ENCODE measurements at regions not wholly inside any gene's neighbourhood (a gene's known extent, or its start where the extent isn't known, plus 50 kb on each side); places are given as distances from the start of the nearest gene placed in this dataset.
"Not testable (repeated sequence)": the region's sequence is repeated elsewhere in the genome, so short reads cannot be mapped to it uniquely, and the experiment has no call there.

- ChIA-PET CTCF (no interaction called here), POLR2A (no interaction called here)
These were observed 146.5 kb upstream of the C1GALT1 start for GRCh38 chr7:7035851-7036250.

GRCh38 chr7:7042286-7042893 is 140.0 kb upstream of the C1GALT1 start:
- POLR2A ChIA-PET: interaction anchor here (1.0 kb wide), 1 partner anchor 11 kb away, joined by 3 read pairs; no protein-coding TSS in a partner anchor

GRCh38 chr7:7044806-7045205 is 137.5 kb upstream of the C1GALT1 start:
- ChIA-PET CTCF (no interaction called here), POLR2A (no interaction called here)

More at GRCh38 chr7:7042286-7042893, 140.0 kb upstream of the C1GALT1 start:
- CTCF ChIA-PET: not testable (repeated sequence)

- ChIA-PET CTCF (no interaction called here), POLR2A (no interaction called here)
These were observed 134.1 kb upstream of the C1GALT1 start for GRCh38 chr7:7048213-7048612.

GRCh38 chr7:7051206-7051877 is 131.0 kb upstream of the C1GALT1 start:
- ChIA-PET CTCF (no interaction called here), POLR2A (no interaction called here)

- ChIA-PET CTCF (no interaction called here), POLR2A (no interaction called here)
These were observed 128.0 kb upstream of the C1GALT1 start for GRCh38 chr7:7054252-7054830.

- CTCF ChIA-PET: no interaction called here
- POLR2A ChIA-PET: no interaction called here
These were observed 121.3 kb upstream of the C1GALT1 start for GRCh38 chr7:7060828-7061599.

- ChIA-PET POLR2A (no interaction called here), CTCF (no interaction called here)
These were observed 104.4 kb upstream of the C1GALT1 start for GRCh38 chr7:7077945-7078344.

GRCh38 chr7:7080802-7081201 is 101.5 kb upstream of the C1GALT1 start:
- POLR2A ChIA-PET: no interaction called here
- CTCF ChIA-PET: no interaction called here

GRCh38 chr7:7090460-7090859 is 91.9 kb upstream of the C1GALT1 start:
- ChIA-PET CTCF (no interaction called here), POLR2A (no interaction called here)

- CTCF ChIA-PET: no interaction called here
These were observed 84.0 kb upstream of the C1GALT1 start for GRCh38 chr7:7098280-7098818.

GRCh38 chr7:7099584-7100014 is 82.7 kb upstream of the C1GALT1 start:
- CTCF ChIA-PET: no interaction called here
- POLR2A ChIA-PET: no interaction called here

More at GRCh38 chr7:7098280-7098818, 84.0 kb upstream of the C1GALT1 start:
- POLR2A ChIA-PET: no interaction called here

GRCh38 chr7:7100432-7100849 is 81.9 kb upstream of the C1GALT1 start:
- ChIA-PET POLR2A (no interaction called here), CTCF (no interaction called here)

GRCh38 chr7:7102906-7103305 is 79.4 kb upstream of the C1GALT1 start:
- POLR2A ChIA-PET: no interaction called here
- CTCF ChIA-PET: interaction anchor here (0.7 to 1.4 kb wide), 6 partner anchors 9 to 1193 kb away, joined by 3 to 8 read pairs (median 3); no protein-coding TSS in a partner anchor

- CTCF ChIA-PET: interaction anchor here (0.7 to 1.4 kb wide), 7 partner anchors 10 to 1193 kb away, joined by 3 to 8 read pairs (median 3); no protein-coding TSS in a partner anchor
- POLR2A ChIA-PET: no interaction called here
These were observed 78.7 kb upstream of the C1GALT1 start for GRCh38 chr7:7103343-7104313.

GRCh38 chr7:7104314-7104698 is 78.0 kb upstream of the C1GALT1 start:
- ChIA-PET CTCF (interaction anchor here (1.4 kb wide), 2 partner anchors 434 to 654 kb away, joined by 3 to 8 read pairs; no protein-coding TSS in a partner anchor), POLR2A (no interaction called here)

- ChIA-PET POLR2A (no interaction called here), CTCF (no interaction called here)
These were observed 77.4 kb upstream of the C1GALT1 start for GRCh38 chr7:7104971-7105370.

GRCh38 chr7:7105800-7106582 is 76.4 kb upstream of the C1GALT1 start:
- ChIA-PET POLR2A (no interaction called here), CTCF (interaction anchor here (0.7 kb wide), 1 partner anchor 113 kb away, joined by 4 read pairs; no protein-coding TSS in a partner anchor)
